ENCODE measurements at regions not wholly inside any gene's neighbourhood (a gene's known extent, or its start where the extent isn't known, plus 50 kb on each side); places are given as distances from the start of the nearest gene placed in this dataset.
"Not testable (repeated sequence)": the region's sequence is repeated elsewhere in the genome, so short reads cannot be mapped to it uniquely, and the experiment has no call there.

- no peak overlapping the region for H3K4me3 ChIP-seq (ENCODE audit: low read depth, low read length)
These were observed 91.3 kb upstream of the UBE2E2 start for GRCh38 chr3:23111797-23112196.

- no peak overlapping the region for H3K4me3 ChIP-seq (ENCODE audit: low read depth, low read length)
These were observed 90.6 kb upstream of the UBE2E2 start for GRCh38 chr3:23112491-23112890.

GRCh38 chr3:23113455-23114171, 89.5 kb upstream of the UBE2E2 start:
- H3K4me3 ChIP-seq (ENCODE audit: low read depth, low read length): no peak overlapping the region

GRCh38 chr3:23114432-23114831, 88.7 kb upstream of the UBE2E2 start:
- H3K4me3 ChIP-seq (ENCODE audit: low read depth, low read length): no peak overlapping the region

GRCh38 chr3:23115171-23115877, 87.8 kb upstream of the UBE2E2 start:
- H3K4me3 ChIP-seq (ENCODE audit: low read depth, low read length): no peak overlapping the region

- H3K4me3 ChIP-seq (ENCODE audit: low read depth, low read length): no peak overlapping the region
These were observed 86.9 kb upstream of the UBE2E2 start for GRCh38 chr3:23116081-23116837.

- no peak overlapping the region for H3K4me3 ChIP-seq (ENCODE audit: low read depth, low read length)
These were observed 85.3 kb upstream of the UBE2E2 start for GRCh38 chr3:23117856-23118255.

GRCh38 chr3:23127196-23127595, 75.9 kb upstream of the UBE2E2 start:
- H3K4me3 ChIP-seq (ENCODE audit: low read depth, low read length): no peak overlapping the region

GRCh38 chr3:23128655-23129054, 74.5 kb upstream of the UBE2E2 start:
- no peak overlapping the region for H3K4me3 ChIP-seq (ENCODE audit: low read depth, low read length)

GRCh38 chr3:23129117-23129516, 74.0 kb upstream of the UBE2E2 start:
- H3K4me3 ChIP-seq (ENCODE audit: low read depth, low read length): no peak overlapping the region

- H3K4me3 ChIP-seq (ENCODE audit: low read depth, low read length): no peak overlapping the region
These were observed 73.3 kb upstream of the UBE2E2 start for GRCh38 chr3:23129817-23130216.

- H3K4me3 ChIP-seq (ENCODE audit: low read depth, low read length): no peak overlapping the region
These were observed 72.7 kb upstream of the UBE2E2 start for GRCh38 chr3:23130406-23130805.

GRCh38 chr3:23135026-23135785, 67.9 kb upstream of the UBE2E2 start:
- no peak overlapping the region for H3K4me3 ChIP-seq (ENCODE audit: low read depth, low read length)

- H3K4me3 ChIP-seq (ENCODE audit: low read depth, low read length): no peak overlapping the region
These were observed 67.1 kb upstream of the UBE2E2 start for GRCh38 chr3:23136054-23136453.

- not testable (repeated sequence) for H3K4me3 ChIP-seq (ENCODE audit: low read depth, low read length)
These were observed 59.1 kb upstream of the UBE2E2 start for GRCh38 chr3:23144051-23144450.

- no peak overlapping the region for H3K4me3 ChIP-seq (ENCODE audit: low read depth, low read length)
These were observed 57.0 kb upstream of the UBE2E2 start for GRCh38 chr3:23146163-23146562.

GRCh38 chr3:23152989-23153388, 50.1 kb upstream of the UBE2E2 start:
- H3K4me3 ChIP-seq (ENCODE audit: low read depth, low read length): no peak overlapping the region

All from iPS-11a (cell line).